Spleen (tissue), 11 donors: ENCODE measurements at regions not wholly inside any gene's neighbourhood (a gene's known extent, or its start where the extent isn't known, plus 50 kb on each side); places are given as distances from the start of the nearest gene placed in this dataset.
"Not testable (repeated sequence)": the region's sequence is repeated elsewhere in the genome, so short reads cannot be mapped to it uniquely, and the experiment has no call there.

Experiments used
- DNase-seq: peaks from one replicate; pipeline ENCODE4 v3.0.0-alpha.2; 2020
- H3K27ac ChIP-seq, 8 donors: fragments of 200-600 bp; sonication (generic) in 7 of 8; 1 replicate in 4 of 8; 2 replicates in 4 of 8; pipeline versions ENCODE4 v1.5.0 to v1.8.0; 2016 to 2021; ENCODE audit warnings: inconsistent platforms in 4 of 8, mild to moderate bottlenecking in 4 of 8, moderate library complexity in 1 of 8
- H3K27me3 ChIP-seq, 7 donors: fragments of 200-600 bp; sonication (generic) in 6 of 7; replicated peaks in 1 of 7; 1 replicate in 4 of 7; 2 replicates in 3 of 7; pipeline versions ENCODE4 v1.5.0 to v1.8.0; 2016 to 2021; ENCODE audit warnings: inconsistent platforms in 3 of 7, mild to moderate bottlenecking in 1 of 7
- H3K36me3 ChIP-seq, 6 donors: fragments of 200-600 bp; sonication (generic) in 5 of 6; 1 replicate in 4 of 6; 2 replicates in 2 of 6; pipeline versions ENCODE4 v1.5.0 to v1.8.0; 2016 to 2021; ENCODE audit warnings: inconsistent platforms in 2 of 6
- H3K4me1 ChIP-seq, 6 donors: fragments of 200-600 bp; sonication (generic) in 5 of 6; 1 replicate in 3 of 6; 2 replicates in 3 of 6; pipeline versions ENCODE4 v1.5.0 to v1.8.0; 2016 to 2021; ENCODE audit warnings: inconsistent platforms in 3 of 6
- H3K4me3 ChIP-seq, 8 donors: fragments of 200-600 bp; sonication (generic) in 7 of 8; 1 replicate in 4 of 8; 2 replicates in 4 of 8; pipeline versions ENCODE4 v1.5.0 to v1.8.0; 2016 to 2021; ENCODE audit warnings: inconsistent platforms in 4 of 8, mild to moderate bottlenecking in 4 of 8, moderate library complexity in 2 of 8
- H3K9me3 ChIP-seq, 8 donors: fragments of 200-600 bp; sonication (generic) in 7 of 8; 1 replicate in 4 of 8; 2 replicates in 4 of 8; pipeline versions ENCODE4 v1.5.0 to v1.8.0; 2016 to 2021; ENCODE audit warnings: inconsistent platforms in 4 of 8
- CTCF ChIP-seq, 11 experiments: fragments of 200-600 bp in 7 of 11; fragments of 450-650 bp in 4 of 11; sonication (generic) in 4 of 11; IDR thresholded peaks in 8 of 11; conservative IDR thresholded peaks in 3 of 11; 1 replicate in 7 of 11; 2 replicates in 4 of 11; pipeline versions ENCODE4 v1.4.0 to v1.8.0; 2016 to 2021; ENCODE audit warnings: antibody characterized with exemption in 11 of 11, inconsistent platforms in 4 of 11, mild to moderate bottlenecking in 1 of 11
- POLR2A ChIP-seq, 3 donors: fragments of 450-650 bp; IDR thresholded peaks; one replicate each; pipeline ENCODE4 v1.5.1; 2017; ENCODE audit warnings: antibody characterized with exemption in 3 of 3, mild to moderate bottlenecking in 1 of 3
- POLR2AphosphoS5 ChIP-seq, 3 donors: sonication (generic); formaldehyde crosslinking; IDR thresholded peaks; one replicate each; pipeline ENCODE4 v1.5.1; 2017; ENCODE audit warnings: antibody characterized with exemption in 3 of 3
- WGBS, 5 donors: extraction: QIAGEN DNeasy Blood & Tissue Kit in 3 of 5; methylation state at CpG; one replicate each; pipeline versions ENCODE4 v1.1.5 to v1.1.7; 2013 to 2018; 5-methylcytosine and 5-hydroxymethylcytosine counted together
- intact Hi-C: fragments of 100-400 bp; cut with DNase I; formaldehyde crosslinking; loops from one replicate; pipeline ENCODE4 v1.15.0; 2023; ENCODE audit warnings: low total_unique reads
- donor health status: healthy with polysubstance abuse.
- donor health status: DM: no; HTN: no; CAD: no; lungs with moderate emphysema.
- donor health status: DM: no; HTN: no; CAD: no.
- donor health status: Bipolar disorder and iron deficiency.
- donor health status: healthy.
- donor health status: DM: no; HTN: no; CAD: no.
- donor health status: DM: yes; HTN: yes; CAD: no.

- intact Hi-C loops: no loop called here
- Histone ChIP-seq H3K4me1 (no peaks in the 10 kb centered on the region), H3K9me3 (peaks cover 0 to 4% (median 0%) of the 10 kb centered on the region in 8 donors), H3K36me3 (no peaks in the 10 kb centered on the region), H3K27ac (no peak overlapping the region), H3K4me3 (no peak overlapping the region), H3K27me3 (no peaks in the 10 kb centered on the region)
- TF ChIP-seq POLR2A (IDR thresholded peaks at IDR 0.05) (no peak), CTCF (IDR thresholded peaks at IDR 0.05 in 8 of 11, conservative IDR thresholded peaks at IDR 0.05 in 3 of 11) (no peak), POLR2AphosphoS5 (IDR thresholded peaks at IDR 0.05) (no peak)
- WGBS, 5 donors: 73 to 83% (median 75%) methylated on average over 4 of the region's 4 CpGs
- DNase-seq: no peak
These were observed 1736.2 kb downstream of the SLITRK5 start for GRCh38 chr13:89407357-89407756.

- Histone ChIP-seq H3K4me1 (no peaks in the 10 kb centered on the region), H3K9me3 (peaks cover 0 to 11% (median 0%) of the 10 kb centered on the region in 8 donors), H3K4me3 (no peak overlapping the region), H3K27me3 (no peaks in the 10 kb centered on the region), H3K27ac (no peak overlapping the region), H3K36me3 (no peaks in the 10 kb centered on the region)
- 18 to 49% (median 32%) methylated on average over 2 of the region's 2 CpGs for WGBS, 5 donors
- intact Hi-C loops: no loop called here
- TF ChIP-seq POLR2AphosphoS5 (IDR thresholded peaks at IDR 0.05): no peak
- no peak for TF ChIP-seq CTCF (IDR thresholded peaks at IDR 0.05 in 8 of 11, conservative IDR thresholded peaks at IDR 0.05 in 3 of 11)
- no peak for TF ChIP-seq POLR2A (IDR thresholded peaks at IDR 0.05)
- DNase-seq: no peak
These were observed 1761.8 kb downstream of the SLITRK5 start for GRCh38 chr13:89432997-89433396.

GRCh38 chr13:89434624-89435023 lies 1763.5 kb downstream of the SLITRK5 start:
- DNase-seq, H3K9me3 ChIP-seq, H3K36me3 ChIP-seq, H3K27me3 ChIP-seq, H3K4me3 ChIP-seq, intact Hi-C loops, H3K4me1 ChIP-seq, H3K27ac ChIP-seq: not testable (repeated sequence)
- WGBS, 5 donors: 85 to 95% (median 91%) methylated on average over 4 of the region's 4 CpGs

- intact Hi-C loops: no loop called here
- 57 to 78% (median 65%) methylated on average over 2 of the region's 2 CpGs for WGBS, 5 donors
- Histone ChIP-seq H3K4me3 (no peak overlapping the region), H3K4me1 (no peaks in the 10 kb centered on the region), H3K9me3 (peaks cover 0 to 9% (median 0%) of the 10 kb centered on the region in 8 donors), H3K27ac (no peak overlapping the region), H3K27me3 (no peaks in the 10 kb centered on the region), H3K36me3 (no peaks in the 10 kb centered on the region)
- DNase-seq: no peak
- TF ChIP-seq POLR2AphosphoS5 (IDR thresholded peaks at IDR 0.05) (no peak), CTCF (IDR thresholded peaks at IDR 0.05 in 8 of 11, conservative IDR thresholded peaks at IDR 0.05 in 3 of 11) (no peak), POLR2A (IDR thresholded peaks at IDR 0.05) (no peak)
These were observed 1783.5 kb downstream of the SLITRK5 start for GRCh38 chr13:89454681-89455080.

GRCh38 chr13:89455225-89455624 lies 1784.1 kb downstream of the SLITRK5 start:
- peaks cover 0 to 9% (median 0%) of the 10 kb centered on the region in 8 donors for H3K9me3 ChIP-seq
- H3K27me3 ChIP-seq: no peaks in the 10 kb centered on the region
- H3K27ac ChIP-seq: no peak overlapping the region
- no peak for DNase-seq
- intact Hi-C loops: no loop called here
- TF ChIP-seq CTCF (IDR thresholded peaks at IDR 0.05 in 8 of 11, conservative IDR thresholded peaks at IDR 0.05 in 3 of 11) (no peak), POLR2AphosphoS5 (IDR thresholded peaks at IDR 0.05) (no peak), POLR2A (IDR thresholded peaks at IDR 0.05) (no peak)
- H3K4me3 ChIP-seq: no peak overlapping the region
- WGBS, 5 donors: 67 to 84% (median 82%) methylated on average over 1 of the region's 1 CpG
- no peaks in the 10 kb centered on the region for H3K4me1 ChIP-seq
- no peaks in the 10 kb centered on the region for H3K36me3 ChIP-seq
